GM19395 (cell line): ENCODE measurements at regions not wholly inside any gene's neighbourhood (a gene's known extent, or its start where the extent isn't known, plus 50 kb on each side); places are given as distances from the start of the nearest gene placed in this dataset.

ENCODE experiments used
- ATAC-seq: cut with Tn5 transposase; IDR thresholded peaks from one replicate; pipeline ENCODE4 v1.9.1; 2021; ENCODE audit warnings: mild to moderate bottlenecking, moderate library complexity; ENCODE audit not compliant: unreplicated experiment

DNA sequence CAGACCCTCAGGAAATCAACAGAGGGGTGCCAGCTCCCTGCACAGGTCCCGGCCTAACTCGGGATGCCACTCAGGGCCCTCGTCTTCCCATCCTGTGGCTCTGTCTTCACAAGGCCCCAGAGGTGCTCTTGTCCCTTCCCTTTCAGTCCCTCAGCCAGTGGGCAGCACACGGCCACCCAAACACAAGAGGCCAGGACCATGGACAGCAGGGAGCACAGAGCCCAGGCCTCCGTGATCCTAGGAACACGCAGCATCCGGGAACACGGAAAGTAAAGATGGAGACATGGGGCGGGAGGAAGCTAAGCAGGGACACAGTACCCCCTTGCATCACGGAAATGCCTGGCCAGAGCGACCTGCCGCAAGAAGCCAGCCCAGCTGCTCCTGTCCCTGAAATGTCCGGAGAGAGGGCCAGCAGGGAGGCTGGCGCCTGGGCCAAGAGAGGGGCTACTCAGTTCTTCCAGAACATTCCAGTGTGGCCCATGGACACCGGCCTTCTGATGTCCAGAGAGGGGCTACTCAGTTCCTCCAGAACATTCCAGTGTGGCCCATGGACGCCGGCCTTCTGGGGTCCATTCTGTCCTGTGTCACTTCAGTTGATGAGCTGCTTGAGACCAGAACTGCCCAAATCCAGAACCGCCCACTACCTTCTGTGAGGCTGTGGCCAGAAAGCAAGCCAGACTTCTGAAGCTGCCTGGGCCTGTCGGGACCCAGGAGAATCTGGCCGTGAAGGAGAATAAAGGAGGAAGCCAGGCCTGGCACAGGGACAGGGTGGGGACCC lies 274.0 kb downstream of the BRD1 start:
- ATAC-seq, result no peak

DNA sequence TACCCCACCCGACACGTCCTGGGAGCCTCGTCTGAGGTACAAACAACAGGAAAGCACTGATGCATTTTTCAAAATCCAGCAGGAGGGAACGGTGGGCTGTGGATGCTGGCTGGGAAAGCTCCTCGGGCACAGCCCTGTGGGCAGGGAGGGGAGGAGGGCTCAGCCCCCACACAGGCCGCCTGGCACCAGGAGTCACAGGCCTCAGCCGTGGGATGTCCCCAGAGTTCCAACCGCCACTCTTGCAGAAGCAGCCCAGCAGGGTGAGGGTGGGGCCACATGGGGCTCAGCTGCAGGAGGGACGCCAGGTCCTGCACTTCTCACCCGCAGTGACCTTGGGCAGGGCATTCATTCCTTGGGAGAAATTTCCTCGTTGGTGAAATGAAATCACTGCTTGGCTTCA lies 274.6 kb downstream of the BRD1 start:
- ATAC-seq, result no peak

DNA sequence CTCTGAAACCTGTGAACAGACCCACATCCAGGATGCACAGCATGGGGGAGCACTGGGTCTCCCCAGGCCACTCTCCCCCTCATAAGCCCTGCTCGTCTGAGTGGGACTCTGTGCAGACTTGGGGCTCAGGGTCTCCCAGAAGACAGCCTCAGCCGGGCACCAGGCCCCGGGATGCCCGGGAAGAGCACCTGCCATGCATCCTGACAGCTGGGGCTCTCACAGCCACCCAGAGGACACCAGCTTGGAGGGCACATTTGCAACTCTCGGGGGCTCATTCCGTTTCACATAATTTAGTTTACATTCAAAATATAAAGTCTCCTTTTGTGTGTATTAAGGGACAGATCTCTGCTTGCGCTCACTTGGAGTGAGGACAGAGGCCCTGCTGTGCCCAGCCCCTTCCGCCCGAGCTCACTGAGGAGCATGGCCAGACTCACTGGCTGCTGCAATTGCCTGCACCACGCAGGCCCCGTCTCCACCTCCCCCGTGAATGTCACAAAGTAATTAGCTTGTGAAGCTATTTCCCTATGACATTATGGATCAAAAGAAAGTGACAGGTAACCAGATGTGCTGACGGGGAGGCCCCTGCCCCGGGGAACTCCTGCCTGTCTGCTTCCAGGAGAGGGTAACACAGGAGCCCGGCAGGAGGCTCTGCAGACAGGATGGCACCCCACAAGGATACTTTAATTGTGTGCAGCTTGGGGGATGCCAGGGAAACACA lies 275.6 kb downstream of the BRD1 start:
- ATAC-seq, result no peak

DNA sequence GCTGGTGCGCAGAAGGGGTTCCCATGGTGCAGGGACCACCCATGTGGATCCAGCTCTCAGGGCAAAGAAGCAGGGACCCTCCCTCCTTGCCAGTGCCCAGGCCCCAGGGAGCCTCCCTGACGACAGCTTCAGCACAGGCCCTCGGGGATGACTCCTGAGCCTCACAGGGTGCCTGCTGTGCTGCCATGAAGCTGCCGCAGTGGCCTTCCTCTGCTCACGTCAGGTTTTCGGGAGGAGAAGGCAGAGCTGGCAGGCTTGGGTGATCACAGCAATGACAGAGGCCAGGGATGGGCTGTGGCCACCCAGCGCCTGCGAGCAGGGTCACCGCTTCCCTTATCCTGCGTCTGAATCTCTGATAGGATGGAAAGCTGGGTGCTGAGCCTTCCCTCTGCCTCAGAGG lies 276.2 kb downstream of the BRD1 start:
- no peak for ATAC-seq

DNA sequence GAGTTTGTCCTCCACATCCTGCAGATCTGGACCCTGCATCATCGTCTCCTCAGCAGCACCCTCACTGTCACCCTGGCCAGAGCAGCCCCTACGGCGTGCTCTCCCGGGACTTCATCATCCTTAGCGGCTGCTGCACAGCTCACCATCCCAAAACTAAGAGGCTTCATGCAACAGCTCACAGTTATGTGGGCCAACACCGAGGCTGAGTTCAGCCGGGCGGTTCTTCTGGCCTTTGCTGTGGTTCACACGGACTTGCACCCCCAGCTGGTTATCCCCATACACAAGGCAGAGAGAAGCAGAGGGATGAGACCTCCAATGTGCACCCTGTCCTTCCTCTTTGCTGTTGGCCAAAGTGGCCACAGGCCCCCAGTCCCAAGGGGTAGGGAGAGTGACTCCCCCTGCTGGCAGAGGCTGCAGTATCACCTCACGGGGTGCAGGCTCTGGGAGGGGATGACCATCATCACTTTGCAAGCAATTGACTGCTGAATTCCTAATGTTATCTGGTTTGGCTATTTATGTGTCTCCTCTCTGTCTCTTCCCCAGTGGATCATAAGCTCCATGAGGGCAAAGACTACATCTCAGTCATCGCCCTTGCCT lies 276.8 kb downstream of the BRD1 start:
- no peak for ATAC-seq

DNA sequence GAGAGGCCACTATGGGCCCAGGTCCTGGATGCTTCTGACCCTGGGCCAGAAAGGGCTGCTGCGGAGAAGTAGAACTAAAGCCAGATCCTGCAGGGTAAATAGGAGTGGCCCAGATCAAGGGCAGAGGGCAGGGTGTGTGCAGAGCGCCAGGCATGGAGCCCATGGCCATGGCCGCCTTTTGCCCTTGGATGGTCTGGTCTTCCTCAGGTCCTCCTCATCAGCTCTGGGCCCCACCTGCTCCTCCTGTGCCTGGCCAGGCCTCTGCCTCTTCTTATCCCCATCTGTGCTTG lies 277.6 kb downstream of the BRD1 start:
- no peak for ATAC-seq

DNA sequence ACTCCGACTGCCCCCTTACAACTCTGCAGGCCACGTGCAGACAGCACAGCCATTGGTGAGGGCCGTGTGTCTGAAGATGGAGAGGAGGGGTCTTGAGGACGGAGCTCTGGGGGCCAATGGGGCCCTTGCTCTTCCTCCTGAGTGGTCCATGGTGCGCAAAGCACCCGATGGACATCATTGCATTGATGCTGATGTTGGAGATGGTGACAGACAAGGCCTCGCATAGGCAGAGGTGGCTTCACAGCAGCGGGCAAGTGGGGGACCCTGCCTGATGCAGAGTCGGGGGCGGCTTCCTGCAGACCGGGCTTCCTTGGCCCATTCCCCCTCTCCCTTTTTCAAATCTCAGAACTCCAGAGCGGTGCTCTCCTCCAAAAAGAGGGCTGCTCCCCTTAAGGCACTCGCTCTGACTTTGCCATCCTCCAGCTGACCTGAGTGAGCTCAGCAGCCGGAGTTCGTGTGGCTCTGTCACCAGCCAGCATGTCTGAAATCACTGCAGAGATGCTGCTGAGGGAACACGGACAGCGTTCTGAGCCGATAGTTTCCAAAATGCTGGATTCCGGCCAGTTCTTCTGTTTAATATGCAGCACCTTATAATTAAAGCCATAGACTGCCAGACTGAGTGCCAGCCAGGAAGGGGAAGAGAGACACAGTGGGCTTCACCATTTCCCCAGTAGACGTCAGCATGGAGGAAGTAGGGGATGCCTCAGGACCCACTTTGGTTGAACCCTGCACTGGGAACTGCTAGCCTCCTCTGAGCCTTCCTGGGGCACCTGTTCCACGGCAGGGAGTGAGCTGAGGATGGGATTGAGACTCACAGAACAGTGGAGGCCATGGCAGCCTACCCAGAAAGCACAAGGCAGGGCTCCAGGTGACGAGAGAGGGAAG lies 278.2 kb downstream of the BRD1 start:
- no peak for ATAC-seq

DNA sequence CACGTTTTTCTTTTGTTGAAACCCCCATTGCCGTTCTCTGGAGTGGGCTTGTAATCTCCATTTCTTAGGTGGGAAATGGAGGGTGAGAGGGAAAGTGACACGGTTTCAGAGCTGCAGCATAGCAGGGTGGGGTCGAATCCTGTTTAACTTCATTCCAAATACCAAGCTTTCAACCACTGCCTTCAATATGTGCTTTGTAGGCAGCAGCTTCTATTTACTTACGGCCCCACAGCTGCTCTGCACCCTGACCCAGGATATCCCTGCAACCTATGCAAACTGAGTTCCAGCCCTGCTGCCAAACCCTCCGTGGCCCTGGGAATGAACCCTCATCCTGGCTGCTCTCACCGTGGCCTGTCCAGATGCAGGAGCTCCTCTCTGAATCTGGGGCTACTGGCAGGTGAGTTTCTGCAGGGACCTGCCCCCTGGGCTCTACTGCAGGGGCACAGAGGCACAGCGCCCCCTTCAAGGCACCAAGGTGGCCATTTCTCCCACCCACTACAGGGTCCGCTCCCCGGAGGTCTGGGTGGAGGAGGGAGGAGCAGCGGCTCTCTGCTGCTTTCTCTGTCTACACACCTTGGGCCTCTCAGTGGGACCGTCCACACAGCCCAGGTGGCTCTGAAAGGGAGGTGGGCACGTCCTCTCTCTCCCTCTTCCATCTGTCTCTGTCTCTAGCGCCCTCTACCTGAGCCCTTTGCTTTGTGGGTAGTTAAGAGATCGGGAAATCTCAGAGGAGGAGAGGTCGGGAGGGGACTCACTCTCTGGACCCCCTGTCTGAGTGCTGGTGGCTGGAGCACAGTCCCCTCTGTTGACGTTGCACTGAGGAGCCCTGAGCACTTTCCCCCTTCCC lies 279.1 kb downstream of the BRD1 start:
- no peak for ATAC-seq

DNA sequence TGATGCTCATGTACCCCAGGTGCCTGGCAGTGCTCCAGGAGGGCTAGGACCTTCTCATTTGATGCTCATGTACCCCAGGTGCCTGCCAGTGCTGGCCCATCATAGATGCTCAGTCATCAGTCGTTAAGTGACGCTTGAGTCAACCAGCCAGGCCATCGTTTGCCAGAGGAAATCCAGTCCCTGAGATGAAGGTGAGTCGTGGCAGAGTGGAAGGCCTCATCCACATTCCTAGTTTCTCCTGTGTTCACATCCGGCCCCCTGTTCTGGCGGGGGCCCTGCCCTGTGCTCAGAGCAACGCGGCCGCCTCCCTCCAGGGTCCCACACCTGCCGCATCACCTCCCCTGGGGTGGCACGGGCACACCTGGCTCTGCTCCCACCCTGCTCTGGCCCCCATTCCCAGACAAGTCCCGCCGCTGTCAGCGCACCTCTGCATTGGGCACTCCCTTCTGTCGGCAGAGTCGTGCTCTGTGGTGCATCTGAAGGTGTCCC lies 279.9 kb downstream of the BRD1 start:
- no peak for ATAC-seq

DNA sequence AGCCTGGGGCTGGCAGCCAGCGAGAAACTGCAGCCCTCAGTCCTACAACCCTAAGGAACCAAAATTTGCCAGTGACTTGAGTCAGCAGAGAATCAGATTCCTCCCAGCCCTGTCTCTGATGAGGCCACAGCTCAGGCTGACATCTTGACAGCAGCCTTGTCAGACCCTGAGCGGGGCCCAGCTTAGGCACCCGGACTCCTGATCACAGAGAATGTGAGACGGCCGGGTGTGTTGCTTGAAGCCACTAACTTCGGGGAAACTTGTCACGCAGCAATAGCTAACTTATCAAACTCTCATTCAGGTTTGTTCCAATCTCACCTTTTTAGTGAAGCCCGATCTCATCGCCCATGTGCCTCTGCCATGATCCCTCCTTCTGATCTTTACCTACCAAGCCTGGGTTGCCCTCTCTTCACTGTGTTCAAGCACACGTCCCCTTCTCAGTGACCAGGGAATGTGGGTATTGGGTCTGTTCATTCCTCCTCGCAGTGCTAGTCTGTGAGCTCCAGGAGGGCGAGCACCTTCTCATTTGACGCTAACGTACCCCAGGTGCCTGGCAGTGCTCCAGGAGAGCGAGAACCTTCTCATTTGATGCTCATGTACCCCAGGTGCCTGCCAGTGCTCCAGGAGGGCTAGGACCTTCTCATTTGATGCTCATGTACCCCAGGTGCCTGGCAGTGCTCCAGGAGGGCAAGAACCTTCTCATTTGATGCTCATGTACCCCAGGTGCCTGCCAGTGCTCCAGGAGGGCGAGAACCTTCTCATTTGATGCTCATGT lies 280.7 kb downstream of the BRD1 start:
- ATAC-seq, result no peak

DNA sequence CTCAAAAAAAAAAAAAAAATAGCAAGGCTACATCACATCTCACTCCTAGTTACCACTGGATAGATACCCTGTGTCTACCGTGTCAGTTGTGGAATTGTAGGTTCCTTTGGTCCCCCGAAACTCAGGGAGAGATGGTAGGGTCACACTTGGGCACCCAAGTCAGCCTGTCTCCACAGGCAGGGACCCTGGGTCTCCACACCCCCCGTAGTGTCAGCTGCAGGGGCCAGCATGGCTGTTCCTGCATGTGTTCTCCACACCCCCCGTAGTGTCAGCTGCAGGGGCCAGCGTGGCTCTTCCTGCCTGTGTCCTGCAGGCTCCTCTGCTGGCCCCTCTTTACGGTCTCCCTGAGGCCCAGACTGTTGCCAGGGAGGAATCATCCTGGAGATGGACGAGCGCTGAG lies 282.1 kb downstream of the BRD1 start:
- ATAC-seq, result no peak

DNA sequence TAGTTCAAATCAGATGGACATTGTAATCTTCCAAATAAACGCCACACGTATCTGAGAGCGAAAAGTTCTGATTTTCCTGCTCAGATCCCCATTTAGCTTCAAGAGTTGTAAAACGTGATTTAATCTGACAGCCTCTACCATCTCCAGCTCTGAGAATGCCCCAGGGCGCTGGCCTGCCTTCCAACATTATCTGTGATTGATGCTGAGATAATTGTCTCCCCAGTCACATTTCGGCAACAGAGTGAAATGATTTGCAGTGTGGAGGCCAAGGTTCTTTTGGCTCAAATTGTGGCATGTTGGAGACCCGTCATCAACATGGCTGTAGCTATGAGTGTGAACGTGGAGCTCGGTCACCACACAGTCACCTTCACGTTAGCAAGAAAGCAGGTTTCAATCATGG lies 283.4 kb downstream of the BRD1 start:
- no peak for ATAC-seq

DNA sequence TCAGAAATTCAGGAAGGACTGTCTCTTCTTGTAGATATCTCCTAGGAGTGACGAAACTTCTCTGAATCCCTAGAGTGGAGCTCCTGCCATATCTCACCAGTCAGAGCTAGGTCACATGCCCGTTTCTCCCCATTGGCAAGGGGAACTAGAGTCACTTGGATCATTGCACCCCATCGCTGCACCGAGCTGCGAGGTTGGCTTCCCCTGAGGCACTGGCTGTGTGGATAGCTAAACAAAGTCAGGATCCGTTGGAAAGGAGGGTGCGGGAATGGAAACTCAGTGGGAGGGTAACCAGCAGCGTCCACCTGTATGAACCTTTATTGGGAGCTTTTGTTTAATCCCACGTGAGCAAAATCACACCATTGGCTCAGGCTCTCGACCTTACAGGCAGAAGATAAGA lies 283.8 kb downstream of the BRD1 start:
- ATAC-seq, result no peak

DNA sequence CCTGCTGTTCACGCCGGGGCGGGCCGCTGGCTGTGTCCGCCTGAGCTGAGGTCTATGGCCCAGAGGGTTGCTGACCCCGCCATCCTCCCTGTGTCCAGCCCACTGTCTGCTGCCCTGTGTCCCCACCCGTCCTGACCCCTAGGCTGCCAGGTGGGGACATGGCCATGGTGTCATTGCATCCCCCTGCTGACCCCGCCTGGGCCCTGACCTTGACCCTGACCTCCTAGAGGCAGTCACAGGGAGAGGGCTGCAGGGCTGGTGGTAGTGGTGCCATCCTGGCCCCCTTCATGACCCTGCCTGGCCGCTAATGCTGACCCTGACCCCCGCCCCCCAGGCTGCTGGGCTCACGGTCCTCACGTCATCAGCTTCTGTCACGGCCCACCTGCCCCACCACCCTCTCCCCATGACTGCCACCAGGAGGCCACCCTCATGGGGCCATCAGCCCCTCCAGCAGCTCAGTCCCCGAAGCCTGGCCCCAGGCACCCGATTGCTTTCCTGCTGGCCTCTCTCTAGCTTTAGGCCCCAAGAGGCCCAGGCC lies 285.9 kb downstream of the BRD1 start:
- no peak for ATAC-seq

DNA sequence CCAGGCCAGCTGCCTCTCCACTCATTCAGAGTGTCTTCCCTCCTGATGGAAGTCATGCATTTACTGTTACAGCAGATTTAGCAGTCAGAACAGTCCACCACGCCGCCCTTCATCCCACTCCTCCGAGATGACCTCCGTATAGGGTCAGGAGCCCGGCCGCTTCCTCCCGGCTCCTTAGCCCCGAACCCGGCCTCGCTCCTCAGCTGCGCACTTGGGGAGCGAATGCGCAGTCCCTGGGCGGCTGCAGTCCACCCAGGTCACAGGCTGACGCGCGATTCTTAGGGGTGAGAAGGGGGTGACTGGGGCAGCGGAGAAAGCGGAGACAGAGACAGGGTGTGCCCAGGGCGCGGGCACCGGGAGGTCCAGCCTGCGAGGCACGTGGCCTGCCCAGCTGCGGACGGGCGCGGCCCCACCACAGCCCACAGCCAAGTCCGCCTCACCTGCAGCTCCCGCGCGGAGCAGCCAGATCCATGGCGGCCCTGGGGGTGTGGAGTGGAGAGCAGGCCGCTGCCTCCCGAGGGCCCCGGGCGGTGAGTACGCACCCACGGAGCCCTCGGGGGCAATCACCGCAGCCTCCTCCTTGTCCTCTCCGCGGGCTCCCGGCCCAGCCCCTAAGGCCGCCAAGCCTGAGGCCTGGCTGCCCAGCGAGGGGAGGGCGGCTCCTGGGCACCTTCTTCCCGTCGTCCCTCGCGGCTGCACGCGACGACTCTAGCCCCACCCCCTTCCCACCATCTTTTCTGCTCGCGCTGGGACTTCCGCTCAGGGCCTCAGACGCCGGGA lies 286.6 kb downstream of the BRD1 start:
- ATAC-seq, result no peak

DNA sequence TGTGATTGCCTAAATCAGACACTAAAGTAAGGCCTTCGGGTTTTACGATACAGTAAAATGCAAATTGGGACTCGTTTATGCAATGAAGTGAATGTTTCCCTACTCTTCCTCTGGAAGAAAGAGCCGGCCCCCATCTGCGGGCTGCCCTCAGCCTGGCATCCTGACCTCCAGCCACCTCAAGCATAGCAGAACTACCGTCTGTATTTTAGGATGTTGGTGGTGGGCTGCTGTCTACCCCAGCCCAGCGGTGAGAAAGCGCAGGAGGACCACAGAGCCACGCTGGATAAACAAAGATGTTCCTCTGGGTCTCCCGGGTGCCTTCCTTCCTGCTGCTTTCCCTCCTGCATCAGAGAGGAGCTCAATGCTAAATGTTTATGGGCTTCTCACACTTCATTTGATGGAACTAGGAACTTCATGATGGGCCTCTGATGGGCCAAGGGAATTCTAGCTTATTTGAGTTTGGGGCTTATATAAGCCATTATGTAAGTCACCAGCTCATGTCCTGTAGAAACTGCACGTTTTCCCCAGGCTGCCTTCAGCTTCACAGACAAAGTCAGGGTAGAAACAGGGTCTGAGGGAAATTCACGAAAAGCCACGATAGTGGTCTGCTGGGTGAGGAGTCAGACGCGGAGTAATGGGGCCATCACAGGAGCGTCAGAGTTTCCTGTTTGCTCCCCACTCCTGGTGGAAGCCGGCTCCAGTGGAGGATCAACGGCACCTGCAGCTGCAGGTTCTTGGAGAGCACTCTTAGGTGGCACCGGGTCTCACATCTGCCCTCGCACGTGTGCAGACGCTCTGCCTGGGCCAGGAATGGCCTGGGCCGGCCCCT lies 287.4 kb downstream of the BRD1 start:
- no peak for ATAC-seq

DNA sequence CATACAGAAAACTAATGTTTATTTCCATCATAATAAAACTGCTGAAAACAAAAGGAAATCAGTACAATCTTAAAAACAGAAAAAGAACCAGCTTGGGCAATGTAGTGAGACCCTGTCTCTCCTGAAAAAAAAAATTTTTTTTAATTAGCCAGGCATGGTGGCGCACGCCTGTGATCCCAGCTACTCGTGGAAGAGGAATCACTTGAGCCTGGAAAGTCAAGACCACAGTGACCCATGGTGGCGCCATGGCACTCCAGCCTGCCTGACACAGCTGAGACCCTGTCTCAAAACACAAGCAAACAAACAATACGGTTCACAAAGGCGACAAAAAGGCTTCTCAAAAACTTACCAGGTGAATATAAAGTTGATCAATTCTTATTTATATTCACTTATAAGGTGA lies 289.7 kb downstream of the BRD1 start:
- ATAC-seq, result no peak
